ENCODE measurements at regions not wholly inside any gene's neighbourhood (a gene's known extent, or its start where the extent isn't known, plus 50 kb on each side); places are given as distances from the start of the nearest gene placed in this dataset.

- H3K27me3 ChIP-seq (replicated peaks; ENCODE audit: insufficient read depth), result no peaks in the 10 kb centered on the region
- no peaks in the 10 kb centered on the region for H3K36me3 ChIP-seq
- H3K9me3 ChIP-seq, result no peaks in the 10 kb centered on the region
- no peak for TF ChIP-seq CTCF (IDR thresholded peaks at IDR 0.05)
- H3K27ac ChIP-seq, result no peak overlapping the region
- H3K4me3 ChIP-seq, result no peak overlapping the region
- H3K4me1 ChIP-seq (ENCODE audit: control insufficient read depth in 1 of 2, low read depth in 2 of 2), result no peaks in the 10 kb centered on the region
- ATAC-seq (ENCODE audit: insufficient number of reproducible peaks, low FRiP score, low read depth), result no peak
- no peak for DNase-seq (ENCODE audit: low spot score)
These were observed 722.5 kb downstream of the ETS1 start for GRCh38 chr11:127864861-127865260.

GRCh38 chr11:127862406-127862805 is 725.0 kb downstream of the ETS1 start:
- no peak overlapping the region for H3K27ac ChIP-seq
- no peak overlapping the region for H3K4me3 ChIP-seq
- no peaks in the 10 kb centered on the region for H3K4me1 ChIP-seq (ENCODE audit: control insufficient read depth in 1 of 2, low read depth in 2 of 2)
- TF ChIP-seq CTCF (IDR thresholded peaks at IDR 0.05), result no peak
- ATAC-seq (ENCODE audit: insufficient number of reproducible peaks, low FRiP score, low read depth) (no peak), DNase-seq (ENCODE audit: low spot score) (no peak)
- H3K36me3 ChIP-seq, result no peaks in the 10 kb centered on the region
- no peaks in the 10 kb centered on the region for H3K27me3 ChIP-seq (replicated peaks; ENCODE audit: insufficient read depth)
- H3K9me3 ChIP-seq, result no peaks in the 10 kb centered on the region

GRCh38 chr11:127859941-127860354 is 727.4 kb downstream of the ETS1 start:
- no peak for DNase-seq (ENCODE audit: low spot score)
- no peak for TF ChIP-seq CTCF (IDR thresholded peaks at IDR 0.05)
- ATAC-seq (ENCODE audit: insufficient number of reproducible peaks, low FRiP score, low read depth), result no peak

GRCh38 chr11:127844876-127845275 is 742.5 kb downstream of the ETS1 start:
- Histone ChIP-seq H3K27me3 (replicated peaks; ENCODE audit: insufficient read depth) (no peaks in the 10 kb centered on the region), H3K27ac (no peak overlapping the region), H3K9me3 (no peaks in the 10 kb centered on the region), H3K4me3 (no peak overlapping the region), H3K36me3 (no peaks in the 10 kb centered on the region), H3K4me1 (ENCODE audit: control insufficient read depth in 1 of 2, low read depth in 2 of 2) (no peaks in the 10 kb centered on the region)
- ATAC-seq (ENCODE audit: insufficient number of reproducible peaks, low FRiP score, low read depth) (no peak), DNase-seq (ENCODE audit: low spot score) (no peak)
- TF ChIP-seq CTCF (IDR thresholded peaks at IDR 0.05), result no peak

More at GRCh38 chr11:127859941-127860354, 727.4 kb downstream of the ETS1 start:
- Histone ChIP-seq H3K9me3 (no peaks in the 10 kb centered on the region), H3K27ac (no peak overlapping the region), H3K27me3 (replicated peaks; ENCODE audit: insufficient read depth) (no peaks in the 10 kb centered on the region), H3K36me3 (no peaks in the 10 kb centered on the region), H3K4me3 (no peak overlapping the region), H3K4me1 (ENCODE audit: control insufficient read depth in 1 of 2, low read depth in 2 of 2) (no peaks in the 10 kb centered on the region)

- DNase-seq (ENCODE audit: low spot score), result peak; percentile 10
- H3K27me3 ChIP-seq (replicated peaks; ENCODE audit: insufficient read depth), result no peaks in the 10 kb centered on the region
- no peak overlapping the region for H3K27ac ChIP-seq
- no peak for ATAC-seq (ENCODE audit: insufficient number of reproducible peaks, low FRiP score, low read depth)
- H3K9me3 ChIP-seq, result no peaks in the 10 kb centered on the region
- peak; percentile 46 for TF ChIP-seq CTCF (IDR thresholded peaks at IDR 0.05)
- H3K4me3 ChIP-seq, result no peak overlapping the region
- H3K4me1 ChIP-seq (ENCODE audit: control insufficient read depth in 1 of 2, low read depth in 2 of 2), result no peaks in the 10 kb centered on the region
- H3K36me3 ChIP-seq, result no peaks in the 10 kb centered on the region
These were observed 743.6 kb downstream of the ETS1 start for GRCh38 chr11:127843483-127844396.
